Bronchial epithelial cell (primary cell): ENCODE measurements at regions not wholly inside any gene's neighbourhood (a gene's known extent, or its start where the extent isn't known, plus 50 kb on each side); places are given as distances from the start of the nearest gene placed in this dataset.

ENCODE experiments used
- DNase-seq: peaks from one replicate; pipeline ENCODE4 v3.0.0-alpha.2; 2010; ENCODE audit warnings: low read depth
- FAIRE-seq: peaks from 2 replicates; lab custom pipeline; 2011; peaks lifted over from hg19 to GRCh38; lab: Jason Lieb, UNC
- H3K27me3 ChIP-seq: 2 replicates; pipeline ENCODE4 v1.5.1; 2011; ENCODE audit warnings: low read length; ENCODE audit not compliant: control insufficient read depth, insufficient read depth
- H3K36me3 ChIP-seq: 2 replicates; pipeline ENCODE4 v1.5.1; 2011; ENCODE audit warnings: low read length; ENCODE audit not compliant: control insufficient read depth, insufficient read depth
- H3K4me3 ChIP-seq: 2 replicates; pipeline ENCODE4 v1.5.1; 2011; ENCODE audit warnings: mild to moderate bottlenecking, low read depth, low read length, control low read depth
- TF ChIP-seq, protein P1 (sequence below): IDR thresholded peaks from 2 replicates; pipeline ENCODE4 v1.5.1; 2011; ENCODE audit warnings: mild to moderate bottlenecking, moderate library complexity, low read length, control low read depth, inconsistent platforms; ENCODE audit not compliant: insufficient read depth, severe bottlenecking

DNA sequence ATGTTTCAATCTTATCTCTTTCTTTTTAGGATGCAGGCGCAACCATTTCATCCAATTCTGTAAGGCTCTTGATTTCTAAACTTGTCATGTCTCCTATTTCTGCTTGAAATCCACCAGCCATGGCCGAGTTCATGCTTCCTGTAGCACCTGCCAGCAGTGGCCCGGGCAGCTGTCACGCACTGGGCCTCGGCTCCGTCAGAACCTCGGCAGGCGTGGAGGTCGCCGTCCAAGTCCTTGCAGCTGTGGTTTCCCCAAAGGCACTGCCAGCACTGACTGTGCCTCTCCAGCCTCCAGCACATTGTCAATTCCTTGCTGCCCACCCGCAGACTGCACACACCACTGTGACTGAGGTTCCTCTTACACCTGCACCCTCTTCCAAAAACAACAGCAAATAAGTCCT is 188.7 kb upstream of the SALL3 start:
- no peaks in the 10 kb centered on the region for H3K27me3 ChIP-seq
- TF ChIP-seq, protein P1, sequence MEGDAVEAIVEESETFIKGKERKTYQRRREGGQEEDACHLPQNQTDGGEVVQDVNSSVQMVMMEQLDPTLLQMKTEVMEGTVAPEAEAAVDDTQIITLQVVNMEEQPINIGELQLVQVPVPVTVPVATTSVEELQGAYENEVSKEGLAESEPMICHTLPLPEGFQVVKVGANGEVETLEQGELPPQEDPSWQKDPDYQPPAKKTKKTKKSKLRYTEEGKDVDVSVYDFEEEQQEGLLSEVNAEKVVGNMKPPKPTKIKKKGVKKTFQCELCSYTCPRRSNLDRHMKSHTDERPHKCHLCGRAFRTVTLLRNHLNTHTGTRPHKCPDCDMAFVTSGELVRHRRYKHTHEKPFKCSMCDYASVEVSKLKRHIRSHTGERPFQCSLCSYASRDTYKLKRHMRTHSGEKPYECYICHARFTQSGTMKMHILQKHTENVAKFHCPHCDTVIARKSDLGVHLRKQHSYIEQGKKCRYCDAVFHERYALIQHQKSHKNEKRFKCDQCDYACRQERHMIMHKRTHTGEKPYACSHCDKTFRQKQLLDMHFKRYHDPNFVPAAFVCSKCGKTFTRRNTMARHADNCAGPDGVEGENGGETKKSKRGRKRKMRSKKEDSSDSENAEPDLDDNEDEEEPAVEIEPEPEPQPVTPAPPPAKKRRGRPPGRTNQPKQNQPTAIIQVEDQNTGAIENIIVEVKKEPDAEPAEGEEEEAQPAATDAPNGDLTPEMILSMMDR: no peak
- no peak for DNase-seq
- H3K36me3 ChIP-seq: no peaks in the 10 kb centered on the region
- no peak overlapping the region for H3K4me3 ChIP-seq
- FAIRE-seq: no peak

DNA sequence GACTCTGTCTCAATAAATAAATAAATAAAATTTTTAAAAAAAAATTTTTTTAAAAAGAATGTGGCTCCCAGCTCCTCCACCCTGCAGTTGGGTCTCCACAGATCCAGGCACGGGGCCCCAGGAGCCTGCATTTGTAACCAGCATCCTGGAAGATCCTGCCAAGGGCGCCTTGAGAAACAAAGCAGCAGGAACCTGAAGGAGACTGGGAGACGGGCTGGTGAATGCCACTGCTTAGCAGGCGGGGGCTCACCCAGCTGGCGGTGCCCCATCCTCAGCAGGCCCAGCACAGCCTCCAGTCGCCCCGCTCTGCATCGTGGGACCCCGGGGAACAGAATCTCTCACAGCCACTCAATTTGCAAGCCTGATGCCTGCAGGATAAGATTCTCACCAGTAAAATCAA is 187.5 kb upstream of the SALL3 start:
- FAIRE-seq (no peak), DNase-seq (no peak)
- H3K36me3 ChIP-seq: no peaks in the 10 kb centered on the region
- no peak overlapping the region for H3K4me3 ChIP-seq
- TF ChIP-seq, protein P1: no peak
- H3K27me3 ChIP-seq: no peaks in the 10 kb centered on the region

DNA sequence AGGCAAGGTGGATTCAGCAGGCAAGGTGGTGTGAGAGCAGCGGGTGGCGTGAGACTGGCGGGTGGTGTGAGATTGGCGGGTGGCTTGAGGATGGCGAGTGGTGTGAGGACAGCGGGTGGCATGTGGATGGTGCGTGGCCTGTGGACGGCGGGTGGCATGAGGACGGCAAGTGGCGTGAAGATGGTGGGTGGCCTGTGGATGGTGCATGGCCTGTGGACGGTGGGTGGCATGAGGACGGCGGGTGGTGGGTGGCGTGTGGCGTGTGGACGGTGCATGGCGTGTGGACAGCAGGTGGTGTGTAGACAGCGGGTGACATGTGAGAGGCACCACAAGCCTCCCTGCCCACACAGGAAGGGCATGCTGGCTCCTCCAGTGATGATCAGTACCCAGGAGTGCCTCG is 186.9 kb upstream of the SALL3 start:
- no peak overlapping the region for H3K4me3 ChIP-seq
- no peak for FAIRE-seq
- no peaks in the 10 kb centered on the region for H3K27me3 ChIP-seq
- no peaks in the 10 kb centered on the region for H3K36me3 ChIP-seq
- TF ChIP-seq, protein P1: no peak
- no peak for DNase-seq

DNA sequence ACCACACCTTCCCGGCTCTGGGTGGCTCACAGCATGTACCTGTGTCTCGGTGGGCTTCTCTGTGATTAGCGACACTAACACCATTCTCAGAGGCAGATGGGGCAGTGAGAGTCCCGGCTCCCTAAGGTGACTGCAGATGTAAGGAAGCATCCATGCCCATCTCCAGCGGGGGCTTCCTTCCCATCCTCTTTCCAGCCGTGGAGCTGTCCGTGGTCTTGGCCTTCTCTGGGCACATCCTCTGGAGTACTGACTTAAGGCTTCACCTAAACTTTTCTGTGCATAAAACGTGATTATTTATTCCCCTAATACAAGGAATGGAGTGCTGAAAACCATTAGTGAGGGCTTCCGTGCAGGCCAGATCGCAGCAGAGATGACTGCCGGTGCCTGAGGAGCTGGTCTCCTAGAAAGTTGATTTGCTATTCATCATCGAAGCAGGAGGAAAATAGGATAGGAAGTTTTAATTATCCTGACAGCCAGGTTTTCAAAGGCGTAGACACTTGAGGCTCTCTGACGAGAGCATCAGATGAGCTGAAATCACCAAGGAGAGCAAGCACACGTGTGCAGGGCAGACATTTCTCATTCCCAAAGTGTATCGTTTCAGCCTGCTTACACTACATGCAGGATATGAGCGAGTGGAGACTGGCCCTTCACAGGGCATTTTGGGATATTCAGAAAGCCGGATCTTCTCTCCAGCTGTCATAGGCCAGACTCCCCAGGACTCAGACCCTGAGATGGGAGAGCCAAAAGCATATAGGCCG is 186.1 kb upstream of the SALL3 start:
- H3K27me3 ChIP-seq: no peaks in the 10 kb centered on the region
- DNase-seq (no peak), FAIRE-seq (no peak)
- H3K36me3 ChIP-seq: no peaks in the 10 kb centered on the region
- TF ChIP-seq, protein P1: no peak
- H3K4me3 ChIP-seq: no peak overlapping the region

DNA sequence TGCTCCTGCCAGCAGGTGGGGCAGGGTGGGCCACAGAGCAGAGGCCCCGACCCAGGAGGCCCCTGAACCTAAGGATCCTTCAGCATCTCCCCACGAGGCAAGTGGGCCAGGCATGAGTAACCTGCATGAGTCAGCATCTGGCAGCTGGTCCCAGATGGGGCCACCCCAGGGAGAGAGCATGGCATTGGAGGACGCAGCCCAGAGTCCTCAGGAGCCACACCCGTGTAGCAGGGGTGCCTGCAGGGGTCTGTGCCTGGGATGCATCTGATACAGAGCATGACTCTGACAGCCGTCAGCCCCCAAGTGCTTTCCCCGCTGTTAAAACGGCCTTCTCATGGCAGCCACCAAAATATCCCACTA is 185.6 kb upstream of the SALL3 start:
- no peaks in the 10 kb centered on the region for H3K27me3 ChIP-seq
- TF ChIP-seq, protein P1: no peak
- FAIRE-seq (no peak), DNase-seq (no peak)
- H3K4me3 ChIP-seq: no peak overlapping the region
- no peaks in the 10 kb centered on the region for H3K36me3 ChIP-seq

DNA sequence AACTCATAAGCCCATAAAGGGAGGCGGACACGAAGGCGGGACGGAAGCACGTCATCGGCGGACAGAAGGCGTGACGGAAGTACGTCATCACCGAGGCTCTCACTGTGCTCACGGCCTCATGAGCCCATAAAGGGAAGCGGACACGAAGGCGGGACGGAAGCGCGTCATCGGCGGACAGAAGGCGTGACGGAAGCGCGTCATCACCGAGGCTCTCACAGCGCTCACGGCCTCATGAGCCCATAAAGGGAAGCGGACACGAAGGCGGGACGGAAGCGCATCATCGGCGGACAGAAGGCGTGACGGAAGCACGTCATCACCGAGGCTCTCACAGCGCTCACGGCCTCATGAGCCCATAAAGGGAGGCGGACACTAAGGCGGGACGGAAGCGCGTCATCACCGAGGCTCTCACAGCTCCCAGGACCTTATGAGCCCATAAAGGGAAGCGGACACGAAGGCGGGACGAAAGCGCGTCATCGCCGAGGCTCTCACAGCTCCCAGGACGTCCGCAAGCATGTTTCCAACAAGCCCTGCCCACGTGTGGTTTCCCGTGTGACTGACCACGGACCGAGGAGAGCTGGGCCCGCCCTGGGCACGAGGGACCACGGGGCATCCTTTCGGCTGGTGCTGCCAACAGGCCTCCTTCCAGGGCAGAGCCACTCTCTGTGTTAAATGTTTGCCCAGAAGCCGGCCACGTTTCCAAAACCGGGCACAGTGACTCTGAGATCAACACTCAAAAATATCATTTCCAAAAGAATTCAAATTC is 182.7 kb upstream of the SALL3 start:
- Histone ChIP-seq H3K36me3 (no peaks in the 10 kb centered on the region), H3K4me3 (no peak overlapping the region), H3K27me3 (no peaks in the 10 kb centered on the region)
- TF ChIP-seq, protein P1: no peak
- no peak for FAIRE-seq
- DNase-seq: no peak
